Colonic mucosa (tissue), 4 donors: ENCODE measurements at regions not wholly inside any gene's neighbourhood (a gene's known extent, or its start where the extent isn't known, plus 50 kb on each side); places are given as distances from the start of the nearest gene placed in this dataset.

Experiments used
- DNase-seq: peaks from one replicate; pipeline ENCODE4 v3.0.0-alpha.2; 2020
- H3K27ac ChIP-seq: fragments of 200-600 bp; one replicate; pipeline ENCODE4 v1.8.0; 2021
- H3K27me3 ChIP-seq: fragments of 200-600 bp; one replicate; pipeline ENCODE4 v1.8.0; 2021
- H3K36me3 ChIP-seq: fragments of 200-600 bp; one replicate; pipeline ENCODE4 v1.8.0; 2021
- H3K4me1 ChIP-seq: fragments of 200-600 bp; one replicate; pipeline ENCODE4 v1.8.0; 2021; ENCODE audit warnings: mild to moderate bottlenecking
- H3K4me3 ChIP-seq: fragments of 200-600 bp; one replicate; pipeline ENCODE4 v1.8.0; 2021
- H3K9ac ChIP-seq, 2 donors: one replicate each; pipeline ENCODE4 v1.7.0; 2013; ENCODE audit warnings: control low read depth in 2 of 2, low read depth in 2 of 2, low read length in 2 of 2
- H3K9me3 ChIP-seq: fragments of 200-600 bp; one replicate; pipeline ENCODE4 v1.8.0; 2021
- intact Hi-C: fragments of 100-400 bp; cut with DNase I; formaldehyde crosslinking; loops from one replicate; pipeline ENCODE4 v1.14.1; 2022
- TF ChIP-seq, protein P1 (sequence below): fragments of 200-600 bp; IDR thresholded peaks from one replicate; pipeline ENCODE4 v1.8.0; 2022; ENCODE audit warnings: antibody characterized with exemption, mild to moderate bottlenecking
- donor health status: healthy.
- donor health status: DM: no; HTN: no; CAD: no.
- donor health status: DM: no; HTN: no; CAD: no.

DNA sequence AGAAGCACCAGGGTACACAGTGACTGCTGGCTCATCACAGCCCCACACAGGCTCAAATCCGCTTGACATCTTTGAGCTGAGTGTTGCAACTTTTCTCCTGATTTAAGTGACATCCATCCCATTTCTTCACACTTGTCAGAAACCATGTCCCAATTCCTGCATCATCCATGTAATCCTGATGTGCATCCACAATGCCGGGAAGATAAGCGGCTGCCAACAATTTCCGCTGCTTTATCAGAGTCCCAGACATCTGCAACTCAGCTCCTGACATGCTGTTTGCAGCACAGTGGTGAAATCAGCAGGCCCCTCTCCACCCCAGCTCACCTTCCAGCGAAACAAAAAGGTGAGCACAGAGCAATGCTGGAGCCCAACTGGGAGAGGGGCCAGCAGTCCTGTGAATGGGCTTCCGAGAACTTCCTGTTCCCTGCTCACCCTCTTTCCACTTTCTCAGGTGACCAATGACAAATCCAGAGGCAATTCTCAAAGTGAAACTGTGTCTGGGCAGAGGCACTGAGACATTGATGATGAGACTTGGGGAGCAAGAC lies 581.0 kb downstream of the AJAP1 start:
- Histone ChIP-seq H3K9me3 (no peaks in the 10 kb centered on the region), H3K4me1 (no peaks in the 10 kb centered on the region), H3K4me3 (no peak overlapping the region), H3K36me3 (no peaks in the 10 kb centered on the region), H3K27ac (no peak overlapping the region), H3K27me3 (no peaks in the 10 kb centered on the region), H3K9ac (no peak overlapping the region)
- TF ChIP-seq, protein P1, sequence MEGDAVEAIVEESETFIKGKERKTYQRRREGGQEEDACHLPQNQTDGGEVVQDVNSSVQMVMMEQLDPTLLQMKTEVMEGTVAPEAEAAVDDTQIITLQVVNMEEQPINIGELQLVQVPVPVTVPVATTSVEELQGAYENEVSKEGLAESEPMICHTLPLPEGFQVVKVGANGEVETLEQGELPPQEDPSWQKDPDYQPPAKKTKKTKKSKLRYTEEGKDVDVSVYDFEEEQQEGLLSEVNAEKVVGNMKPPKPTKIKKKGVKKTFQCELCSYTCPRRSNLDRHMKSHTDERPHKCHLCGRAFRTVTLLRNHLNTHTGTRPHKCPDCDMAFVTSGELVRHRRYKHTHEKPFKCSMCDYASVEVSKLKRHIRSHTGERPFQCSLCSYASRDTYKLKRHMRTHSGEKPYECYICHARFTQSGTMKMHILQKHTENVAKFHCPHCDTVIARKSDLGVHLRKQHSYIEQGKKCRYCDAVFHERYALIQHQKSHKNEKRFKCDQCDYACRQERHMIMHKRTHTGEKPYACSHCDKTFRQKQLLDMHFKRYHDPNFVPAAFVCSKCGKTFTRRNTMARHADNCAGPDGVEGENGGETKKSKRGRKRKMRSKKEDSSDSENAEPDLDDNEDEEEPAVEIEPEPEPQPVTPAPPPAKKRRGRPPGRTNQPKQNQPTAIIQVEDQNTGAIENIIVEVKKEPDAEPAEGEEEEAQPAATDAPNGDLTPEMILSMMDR: no peak
- intact Hi-C loops: no loop called here
- no peak for DNase-seq

DNA sequence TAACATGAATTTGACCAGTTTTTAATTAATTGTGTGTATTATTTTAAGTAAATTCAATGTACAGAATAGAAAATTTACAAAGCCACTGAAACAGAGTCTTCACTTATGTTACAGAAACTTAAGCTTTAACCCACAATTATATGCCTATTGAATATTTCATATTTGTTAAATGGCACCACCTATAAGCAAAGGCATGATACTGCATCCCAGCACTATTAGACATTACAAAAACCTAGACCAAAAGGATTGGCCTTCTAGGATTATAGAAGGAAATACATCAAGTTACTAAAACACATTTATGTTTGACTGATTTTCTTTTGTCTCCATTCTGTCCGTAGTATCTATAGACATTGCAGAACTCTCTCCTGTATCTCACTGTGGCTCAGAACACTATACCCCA lies 578.1 kb downstream of the AJAP1 start:
- Histone ChIP-seq H3K36me3 (no peaks in the 10 kb centered on the region), H3K4me3 (no peak overlapping the region), H3K27ac (no peak overlapping the region), H3K4me1 (no peaks in the 10 kb centered on the region), H3K9ac (no peak overlapping the region), H3K9me3 (no peaks in the 10 kb centered on the region), H3K27me3 (no peaks in the 10 kb centered on the region)
- TF ChIP-seq, protein P1: no peak
- intact Hi-C loops: no loop called here
- DNase-seq: no peak

DNA sequence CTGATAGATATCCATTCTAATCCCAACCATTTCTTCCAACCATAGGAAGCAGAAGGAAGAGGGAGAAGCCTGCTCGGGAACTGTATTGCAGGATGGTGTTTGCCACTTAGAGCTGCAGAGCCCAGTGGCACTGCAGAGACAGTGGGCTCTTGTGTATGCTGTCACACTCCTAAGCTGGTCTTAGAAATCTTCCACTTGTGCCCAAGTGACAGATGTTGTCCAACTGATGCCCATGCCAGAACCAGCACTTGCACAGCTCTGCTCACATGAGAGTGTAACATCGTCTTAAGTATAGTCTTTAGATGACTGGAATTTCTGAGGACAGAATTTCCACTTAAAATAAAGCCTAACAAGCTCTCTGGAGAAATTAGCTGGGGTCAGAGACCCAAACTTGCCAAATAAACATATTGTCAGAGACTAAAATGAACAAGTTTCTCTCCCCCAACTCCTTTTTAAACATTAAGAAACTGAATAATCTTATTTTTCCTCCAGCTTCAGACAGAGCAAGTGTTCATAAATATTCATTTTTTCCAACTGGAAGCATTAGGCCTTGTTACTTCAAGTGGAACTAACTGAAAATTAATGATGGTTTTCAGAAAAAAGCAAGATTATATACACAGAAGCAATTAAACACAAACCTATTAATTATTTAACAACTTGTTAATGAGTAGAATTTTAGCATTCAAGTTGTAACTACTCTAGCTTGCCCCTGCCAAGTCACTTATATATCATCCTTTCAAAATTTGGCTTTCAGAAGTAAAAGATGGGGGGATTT lies 577.3 kb downstream of the AJAP1 start:
- Histone ChIP-seq H3K4me3 (no peak overlapping the region), H3K27ac (no peak overlapping the region), H3K9me3 (no peaks in the 10 kb centered on the region), H3K36me3 (no peaks in the 10 kb centered on the region), H3K9ac (no peak overlapping the region), H3K27me3 (no peaks in the 10 kb centered on the region), H3K4me1 (no peaks in the 10 kb centered on the region)
- DNase-seq: no peak
- TF ChIP-seq, protein P1: no peak
- intact Hi-C loops: no loop called here

DNA sequence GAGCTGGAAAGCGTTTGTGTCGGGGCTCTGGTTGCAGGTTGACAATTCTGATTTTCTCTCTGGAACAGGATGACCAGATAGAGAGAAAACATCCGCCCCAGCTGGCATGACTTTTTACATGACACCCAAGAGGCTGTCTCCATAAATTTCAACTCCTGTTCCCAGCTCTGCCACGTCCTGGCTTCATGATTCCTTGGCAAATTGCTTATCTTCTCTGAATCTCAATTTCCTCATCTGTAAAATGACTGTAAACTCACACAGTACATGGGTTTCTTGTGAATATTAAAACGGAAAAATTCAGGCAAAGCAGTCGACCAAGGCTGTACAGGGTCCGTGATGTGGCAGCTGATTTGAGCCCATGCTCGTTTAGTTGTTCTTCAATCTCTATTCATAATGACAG lies 572.7 kb downstream of the AJAP1 start:
- H3K36me3 ChIP-seq: no peaks in the 10 kb centered on the region
- no peak overlapping the region for H3K9ac ChIP-seq
- H3K9me3 ChIP-seq: no peaks in the 10 kb centered on the region
- H3K27ac ChIP-seq: no peak overlapping the region
- DNase-seq: no peak
- intact Hi-C loops: no loop called here
- no peaks in the 10 kb centered on the region for H3K4me1 ChIP-seq
- TF ChIP-seq, protein P1: no peak
- H3K27me3 ChIP-seq: no peaks in the 10 kb centered on the region
- H3K4me3 ChIP-seq: no peak overlapping the region

DNA sequence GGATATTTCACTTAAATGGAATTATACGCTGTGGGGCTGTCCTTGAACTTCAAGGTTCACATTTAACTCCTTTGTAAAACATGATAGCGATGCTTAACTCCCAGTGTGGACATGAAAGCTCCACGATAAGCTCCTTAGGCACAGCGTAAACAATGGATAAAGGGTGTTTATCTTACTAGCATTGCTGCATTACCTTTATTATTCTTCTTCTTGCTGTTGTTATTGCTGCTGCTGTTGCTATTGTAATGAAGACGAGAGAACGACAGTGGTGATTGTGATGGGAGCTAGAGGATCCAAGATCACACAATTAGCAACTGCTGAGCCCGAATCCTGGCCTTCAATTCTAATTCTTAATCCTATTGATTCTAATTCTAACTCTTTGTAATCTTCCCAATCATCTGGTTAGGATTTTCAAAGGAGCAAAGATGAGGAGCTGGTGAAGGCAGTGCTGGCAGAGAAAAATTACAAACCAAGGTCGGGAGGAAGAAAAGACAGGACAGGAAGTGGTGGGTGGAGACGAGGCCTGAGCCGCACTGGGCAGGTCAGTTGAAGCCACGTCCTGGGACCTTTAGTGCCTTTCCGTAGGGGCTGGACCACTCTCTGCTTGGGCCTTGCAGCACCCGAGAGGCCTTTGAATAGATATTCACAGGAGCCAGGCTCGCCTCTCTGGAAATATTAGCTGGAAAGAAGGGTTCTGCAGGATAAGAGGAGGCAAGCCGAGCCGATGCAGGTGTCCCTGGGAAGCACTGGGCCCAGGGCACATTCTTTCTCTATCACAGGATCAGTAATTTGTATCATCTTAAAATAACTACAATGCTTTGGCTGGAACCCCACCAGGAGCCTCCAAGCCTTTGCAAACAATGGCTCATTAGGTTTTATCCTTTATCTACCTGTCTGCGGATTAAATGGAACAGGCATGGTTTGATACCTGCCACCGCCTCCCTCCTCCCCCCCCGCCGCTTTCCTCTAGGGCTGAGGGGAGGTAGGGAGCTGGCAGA lies 571.6 kb downstream of the AJAP1 start:
- intact Hi-C loops: no loop called here
- Histone ChIP-seq H3K27me3 (no peaks in the 10 kb centered on the region), H3K36me3 (no peaks in the 10 kb centered on the region), H3K9ac (no peak overlapping the region), H3K4me1 (no peaks in the 10 kb centered on the region), H3K9me3 (no peaks in the 10 kb centered on the region), H3K4me3 (no peak overlapping the region), H3K27ac (no peak overlapping the region)
- DNase-seq: no peak
- TF ChIP-seq, protein P1: no peak
